Fibroblast of pulmonary artery (primary cell): ENCODE measurements at regions not wholly inside any gene's neighbourhood (a gene's known extent, or its start where the extent isn't known, plus 50 kb on each side); places are given as distances from the start of the nearest gene placed in this dataset.

Source experiments
- DNase-seq: peaks from one replicate; pipeline ENCODE4 v3.0.0-alpha.2; 2010; ENCODE audit warnings: low read depth
- H3K4me3 ChIP-seq: replicated peaks from 2 replicates; pipeline ENCODE4 v1.5.1; 2011; ENCODE audit warnings: low read depth, mild to moderate bottlenecking, control low read depth, low read length, moderate library complexity
- TF ChIP-seq, protein P1 (sequence below): IDR thresholded peaks from 2 replicates; pipeline ENCODE4 v1.5.1; 2011; ENCODE audit warnings: mild to moderate bottlenecking, control low read depth, low read length, inconsistent platforms; ENCODE audit errors: missing control alignments

GRCh38 chr5:173480896-173481295, 135.6 kb downstream of the BOD1 start:
- no peak for DNase-seq
- no peak overlapping the region for H3K4me3 ChIP-seq
- TF ChIP-seq, protein P1, sequence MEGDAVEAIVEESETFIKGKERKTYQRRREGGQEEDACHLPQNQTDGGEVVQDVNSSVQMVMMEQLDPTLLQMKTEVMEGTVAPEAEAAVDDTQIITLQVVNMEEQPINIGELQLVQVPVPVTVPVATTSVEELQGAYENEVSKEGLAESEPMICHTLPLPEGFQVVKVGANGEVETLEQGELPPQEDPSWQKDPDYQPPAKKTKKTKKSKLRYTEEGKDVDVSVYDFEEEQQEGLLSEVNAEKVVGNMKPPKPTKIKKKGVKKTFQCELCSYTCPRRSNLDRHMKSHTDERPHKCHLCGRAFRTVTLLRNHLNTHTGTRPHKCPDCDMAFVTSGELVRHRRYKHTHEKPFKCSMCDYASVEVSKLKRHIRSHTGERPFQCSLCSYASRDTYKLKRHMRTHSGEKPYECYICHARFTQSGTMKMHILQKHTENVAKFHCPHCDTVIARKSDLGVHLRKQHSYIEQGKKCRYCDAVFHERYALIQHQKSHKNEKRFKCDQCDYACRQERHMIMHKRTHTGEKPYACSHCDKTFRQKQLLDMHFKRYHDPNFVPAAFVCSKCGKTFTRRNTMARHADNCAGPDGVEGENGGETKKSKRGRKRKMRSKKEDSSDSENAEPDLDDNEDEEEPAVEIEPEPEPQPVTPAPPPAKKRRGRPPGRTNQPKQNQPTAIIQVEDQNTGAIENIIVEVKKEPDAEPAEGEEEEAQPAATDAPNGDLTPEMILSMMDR = no peak

DNA sequence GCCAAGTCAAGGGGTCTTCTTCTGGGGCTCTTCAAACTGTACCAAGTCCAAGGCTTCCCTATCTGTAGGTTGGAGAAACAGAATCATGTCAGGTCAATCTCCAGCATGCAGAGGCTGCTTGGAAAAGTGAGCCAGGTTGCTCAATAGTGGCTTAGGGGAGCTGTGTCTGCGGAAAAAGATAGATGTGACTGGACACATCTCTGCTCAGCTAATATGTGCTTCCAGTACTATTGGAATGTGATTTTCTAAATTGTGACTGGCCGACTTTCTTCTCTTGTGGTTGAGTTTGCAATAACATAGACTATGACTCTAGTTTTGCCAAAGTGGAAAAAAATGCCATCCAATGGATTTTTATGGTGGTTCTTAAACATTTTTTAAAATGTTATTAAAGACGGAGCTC, 136.7 kb downstream of the BOD1 start:
- no peak for DNase-seq
- no peak overlapping the region for H3K4me3 ChIP-seq
- TF ChIP-seq, protein P1 = no peak

- TF ChIP-seq, protein P1 = no peak
Measured at GRCh38 chr5:173477345-173478040, 139.0 kb downstream of the BOD1 start.

GRCh38 chr5:173475780-173476179, 140.7 kb downstream of the BOD1 start:
- H3K4me3 ChIP-seq = no peak overlapping the region
- TF ChIP-seq, protein P1 = no peak
- DNase-seq = no peak

More at GRCh38 chr5:173477345-173478040, 139.0 kb downstream of the BOD1 start:
- DNase-seq = peak; percentile 62
- no peak overlapping the region for H3K4me3 ChIP-seq

- no peak overlapping the region for H3K4me3 ChIP-seq
- TF ChIP-seq, protein P1 = no peak
- DNase-seq = peak; percentile 65
Measured at GRCh38 chr5:173474881-173475287, 141.6 kb downstream of the BOD1 start.

DNA sequence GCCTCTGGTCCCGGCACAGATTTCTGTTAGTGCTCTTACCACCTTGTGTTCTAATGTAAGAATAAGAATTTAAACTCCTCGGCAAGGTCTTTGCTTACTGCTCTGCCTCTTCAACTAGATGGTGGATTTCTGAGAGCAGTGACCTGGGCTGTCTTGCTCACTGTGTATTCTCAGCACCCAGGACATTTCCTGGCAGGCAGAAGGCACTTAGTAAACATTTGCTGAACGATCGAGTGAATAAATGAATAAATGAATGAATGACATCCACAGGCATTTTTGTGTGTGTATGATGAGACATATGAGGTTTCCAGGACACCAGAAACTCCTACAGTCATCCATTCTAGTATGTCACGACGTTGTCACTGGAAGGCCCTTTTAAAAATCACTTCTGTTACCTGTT, 143.2 kb downstream of the BOD1 start:
- H3K4me3 ChIP-seq = no peak overlapping the region
- DNase-seq = no peak
- TF ChIP-seq, protein P1 = no peak

- H3K4me3 ChIP-seq = no peak overlapping the region
- TF ChIP-seq, protein P1 = no peak
- DNase-seq = peak; percentile 70
Measured at GRCh38 chr5:173472784-173473278, 143.6 kb downstream of the BOD1 start.
